ENCODE measurements at regions not wholly inside any gene's neighbourhood (a gene's known extent, or its start where the extent isn't known, plus 50 kb on each side); places are given as distances from the start of the nearest gene placed in this dataset.
A peak's percentile ranks its signal among the peaks of the same experiment; 100 is the strongest.

DNA sequence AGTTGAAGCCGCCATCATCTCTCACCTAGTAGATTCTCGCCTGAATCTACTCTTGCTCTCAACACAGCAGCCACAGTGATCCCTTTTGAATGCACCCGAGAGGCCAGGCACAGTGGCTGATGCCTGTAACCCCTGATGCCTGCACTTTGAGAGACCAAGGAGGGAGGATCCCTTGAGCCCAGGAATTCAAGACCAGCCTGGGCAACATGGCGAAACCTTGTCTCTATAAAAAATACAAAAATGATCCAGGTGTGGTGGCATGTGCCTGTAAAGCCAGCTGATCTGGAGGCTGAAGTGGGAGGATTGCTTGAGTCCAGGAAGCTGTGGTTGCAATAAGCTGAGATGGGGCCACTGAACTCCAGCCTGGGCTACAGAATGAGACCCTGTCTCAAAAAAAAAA lies 60.3 kb upstream of the EML4 start:
- no peak for DNase-seq (ENCODE audit: low read depth)

DNA sequence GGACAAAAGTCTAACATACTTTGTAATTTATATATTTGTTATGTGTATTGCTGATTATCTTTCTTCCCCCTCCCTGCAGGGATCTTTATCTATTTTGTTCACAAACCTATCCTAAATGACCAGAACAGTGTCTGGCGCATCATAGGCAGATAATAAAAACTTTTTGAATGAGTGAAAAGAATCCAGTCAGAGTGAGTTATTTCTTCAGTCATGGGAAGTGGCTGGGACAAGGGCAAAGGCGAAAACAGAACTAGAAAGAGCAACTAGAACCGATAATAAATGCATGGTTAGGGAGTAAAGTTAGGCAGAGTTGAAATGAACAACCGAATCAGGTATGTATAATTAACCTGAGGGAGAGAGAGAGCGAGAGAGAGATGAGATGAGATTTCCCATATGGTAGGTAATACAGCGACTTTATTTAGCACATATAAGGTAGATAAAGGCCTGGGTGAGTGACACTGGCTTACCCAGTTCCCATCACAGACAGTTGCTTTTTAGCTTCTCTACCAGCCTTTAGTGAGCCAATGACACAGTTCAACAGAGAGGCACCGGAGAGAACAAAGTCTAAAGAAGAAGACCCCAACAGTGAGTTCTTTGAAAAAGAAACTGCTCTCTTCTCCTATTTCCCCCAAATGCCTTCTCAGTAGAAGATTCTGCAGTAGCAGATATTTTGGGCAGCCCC lies 59.1 kb upstream of the EML4 start:
- no peak for DNase-seq (ENCODE audit: low read depth)

DNA sequence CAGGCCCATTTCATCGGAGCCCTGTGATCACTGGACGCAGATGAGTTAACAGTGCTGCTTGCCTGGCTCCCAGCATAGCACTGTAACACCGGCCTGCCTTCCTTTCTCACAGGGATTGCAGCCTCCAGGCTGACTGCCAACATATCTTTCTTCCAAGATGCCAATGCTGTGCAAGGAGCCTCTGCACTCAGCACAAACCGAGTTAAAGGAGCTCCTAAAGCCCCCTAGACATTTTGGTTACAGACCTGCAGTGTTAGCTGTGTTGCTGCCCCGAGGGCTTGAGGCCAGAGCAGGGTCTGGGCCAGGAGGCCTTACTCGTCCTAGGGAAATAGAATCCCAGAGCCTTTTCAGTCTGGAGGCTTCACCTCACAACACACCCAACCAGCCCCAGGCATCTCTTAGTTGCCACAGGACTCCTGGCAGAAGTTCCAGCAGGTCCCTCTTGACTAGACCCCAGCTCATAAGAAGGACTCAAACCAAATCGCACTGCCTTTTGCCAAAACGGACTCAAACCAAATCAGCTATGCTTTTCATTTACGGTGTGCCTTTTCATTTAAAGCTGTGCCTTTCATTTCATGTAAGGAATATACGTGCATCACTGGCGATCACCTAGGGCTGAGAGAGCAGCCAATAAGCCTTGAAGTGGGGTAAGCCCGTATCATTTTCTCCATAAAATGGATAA lies 58.4 kb upstream of the EML4 start:
- peak; percentile 68 for DNase-seq (ENCODE audit: low read depth)

- DNase-seq (ENCODE audit: low read depth): no peak
These were observed 56.7 kb upstream of the EML4 start for GRCh38 chr2:42112418-42112817.

DNA sequence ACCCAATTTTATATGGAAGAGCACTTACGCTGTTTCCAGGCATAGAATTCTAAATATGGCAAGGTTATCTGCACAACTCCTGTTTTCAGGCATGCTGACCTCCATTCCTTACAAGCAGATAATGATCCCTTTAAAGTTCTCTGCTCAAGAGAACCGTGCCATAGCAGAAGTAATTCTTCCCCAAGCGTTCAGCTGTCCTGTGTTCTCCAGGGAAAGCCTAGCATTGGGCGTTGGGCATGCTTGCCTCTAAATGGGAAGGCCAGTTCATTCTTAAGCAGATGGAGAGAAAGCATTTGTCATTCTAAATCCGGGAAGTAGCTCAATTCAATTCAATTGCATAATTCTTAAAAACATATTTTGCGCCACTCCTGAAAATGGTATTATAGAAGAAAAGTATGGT lies 55.7 kb upstream of the EML4 start:
- no peak for DNase-seq (ENCODE audit: low read depth)

DNA sequence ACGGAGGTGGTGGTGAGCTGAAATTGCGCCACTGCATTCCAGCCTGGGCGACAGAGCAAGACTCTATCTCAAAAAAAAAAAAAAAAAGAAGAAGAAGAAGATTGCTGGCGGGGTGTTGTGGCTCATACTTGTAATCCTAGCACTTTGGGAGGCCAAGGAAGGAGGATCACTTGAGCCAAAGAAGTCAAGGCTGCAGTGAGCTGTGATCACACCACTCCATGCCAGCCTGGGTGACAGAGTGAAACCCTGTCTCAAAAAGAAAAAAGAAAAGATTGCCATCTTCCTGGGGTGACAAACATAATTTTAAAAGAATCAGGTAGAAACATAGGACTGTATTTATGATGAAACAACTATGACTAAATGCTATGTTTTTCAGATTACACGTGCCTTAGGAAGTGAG lies 55.1 kb upstream of the EML4 start:
- no peak for DNase-seq (ENCODE audit: low read depth)

DNA sequence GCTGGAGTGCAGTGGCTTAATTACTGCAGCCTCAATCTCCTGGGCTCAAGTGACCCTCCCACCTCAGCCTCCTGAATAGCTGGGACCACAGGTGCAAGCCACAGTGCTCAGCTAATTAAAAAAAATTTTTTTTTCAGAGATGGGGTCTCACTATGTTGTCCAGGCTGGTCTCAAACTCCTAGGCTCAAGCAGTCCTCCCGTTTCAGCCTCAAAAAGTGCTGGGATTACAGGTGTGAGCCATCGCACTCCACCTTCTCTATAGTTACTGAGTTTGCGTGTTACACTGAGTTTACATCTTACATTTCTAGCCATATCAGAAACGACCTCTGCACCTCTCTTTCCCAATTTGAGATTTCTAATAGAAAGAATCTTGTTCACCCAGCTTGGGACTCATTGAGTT lies 53.6 kb upstream of the EML4 start:
- DNase-seq (ENCODE audit: low read depth): no peak

DNA sequence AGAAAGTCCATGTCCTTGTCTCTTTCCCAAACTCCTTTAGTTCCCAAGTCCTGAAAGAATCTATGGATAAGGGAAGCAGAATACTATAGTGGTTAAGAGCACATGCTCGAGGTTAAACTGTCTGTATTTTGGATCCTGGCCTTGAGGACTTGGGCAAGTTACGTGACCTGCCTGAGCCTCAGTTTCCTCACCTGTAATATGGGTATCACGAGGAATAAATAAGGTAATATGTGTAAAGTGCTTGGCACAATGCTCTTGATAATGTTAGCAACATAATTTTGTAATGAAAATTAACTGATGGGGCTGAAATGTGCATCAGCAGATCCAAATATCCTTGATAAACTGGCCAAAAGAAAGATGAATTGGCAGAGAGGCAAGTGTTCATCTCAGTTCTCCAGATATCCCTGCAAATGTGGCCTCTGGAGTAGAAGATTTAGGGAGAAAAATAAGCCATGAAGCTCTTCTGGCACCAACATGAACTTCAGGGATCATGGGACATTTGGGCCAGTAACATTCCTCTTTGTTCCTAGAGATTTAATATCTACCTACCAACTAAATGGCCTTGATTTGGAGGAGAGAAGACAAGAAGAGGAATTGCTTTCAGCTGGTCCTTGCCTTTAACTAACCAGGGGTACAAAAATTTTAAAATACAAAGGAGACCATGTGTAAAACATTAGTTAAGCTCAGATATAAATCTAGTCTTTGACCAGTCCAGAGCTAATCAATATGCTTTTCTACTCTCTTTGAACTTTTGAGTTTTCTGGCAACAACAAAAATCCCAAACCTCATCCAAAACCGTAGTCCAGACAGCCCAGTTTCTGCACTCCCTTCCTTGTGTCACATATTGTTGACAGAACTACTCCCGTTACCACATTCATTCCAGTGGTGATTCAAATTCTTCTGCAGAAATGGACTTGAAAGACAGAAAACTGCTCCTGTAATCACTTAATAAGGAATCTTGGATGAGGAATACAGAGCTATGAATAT lies 52.7 kb upstream of the EML4 start:
- peak; percentile 72 for DNase-seq (ENCODE audit: low read depth)

DNA sequence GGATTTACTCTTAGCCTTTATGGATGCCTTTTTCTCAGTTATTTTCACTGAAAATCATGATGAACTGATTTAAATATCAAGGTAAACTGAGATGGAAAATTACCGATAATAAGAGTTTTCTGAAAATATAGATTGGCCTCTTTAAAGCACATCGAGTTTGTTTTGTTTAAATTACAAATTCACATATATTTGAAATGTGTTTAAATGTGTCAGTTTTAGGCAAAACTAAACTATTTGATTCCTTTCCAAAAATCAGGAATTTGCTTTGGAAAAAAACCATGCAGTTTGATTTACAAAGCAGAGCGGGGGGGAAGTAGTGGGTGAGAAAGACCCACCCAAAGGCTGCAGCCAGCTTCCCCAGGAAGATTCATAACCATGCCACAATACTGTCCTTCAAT lies 52.0 kb upstream of the EML4 start:
- no peak for DNase-seq (ENCODE audit: low read depth)

DNA sequence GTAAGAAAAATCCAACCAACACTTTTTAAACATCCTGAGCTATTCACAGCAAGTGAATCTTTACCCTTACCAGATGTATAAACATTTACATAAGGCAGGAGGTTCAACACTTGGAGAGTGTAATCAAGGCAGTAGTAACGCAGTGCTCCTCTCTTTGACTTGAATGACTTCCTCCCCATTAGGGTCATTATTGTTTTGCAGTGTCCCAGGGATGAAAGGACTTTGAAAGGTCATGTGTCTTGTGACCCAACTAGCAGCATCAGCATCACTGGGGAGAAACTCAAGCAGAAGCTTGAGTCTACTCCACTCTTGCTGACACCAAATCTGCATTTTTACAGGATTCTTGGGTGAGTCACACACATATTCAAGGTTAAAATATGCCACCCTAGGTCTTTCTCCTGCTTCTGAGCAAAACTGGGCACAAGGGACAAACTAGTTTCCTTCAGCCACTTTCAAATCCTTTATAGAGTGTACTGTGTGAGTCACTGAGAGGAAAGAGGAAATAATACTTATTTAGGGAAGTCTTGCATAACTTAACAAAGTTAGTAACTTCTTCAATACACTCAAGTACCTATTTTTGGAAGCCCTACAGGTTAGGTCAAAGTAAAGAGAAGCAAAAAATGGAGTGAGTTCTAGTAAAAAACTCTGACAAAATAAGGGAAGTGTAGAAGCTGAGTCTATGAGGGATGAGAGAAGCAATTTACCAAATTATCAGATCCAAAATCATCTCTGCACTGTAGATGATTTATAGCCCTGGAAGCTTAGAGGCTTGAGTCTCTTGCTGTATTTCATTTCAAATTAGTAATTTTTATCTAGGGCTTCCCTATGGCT lies 51.0 kb upstream of the EML4 start:
- DNase-seq (ENCODE audit: low read depth): peak; percentile 71

DNA sequence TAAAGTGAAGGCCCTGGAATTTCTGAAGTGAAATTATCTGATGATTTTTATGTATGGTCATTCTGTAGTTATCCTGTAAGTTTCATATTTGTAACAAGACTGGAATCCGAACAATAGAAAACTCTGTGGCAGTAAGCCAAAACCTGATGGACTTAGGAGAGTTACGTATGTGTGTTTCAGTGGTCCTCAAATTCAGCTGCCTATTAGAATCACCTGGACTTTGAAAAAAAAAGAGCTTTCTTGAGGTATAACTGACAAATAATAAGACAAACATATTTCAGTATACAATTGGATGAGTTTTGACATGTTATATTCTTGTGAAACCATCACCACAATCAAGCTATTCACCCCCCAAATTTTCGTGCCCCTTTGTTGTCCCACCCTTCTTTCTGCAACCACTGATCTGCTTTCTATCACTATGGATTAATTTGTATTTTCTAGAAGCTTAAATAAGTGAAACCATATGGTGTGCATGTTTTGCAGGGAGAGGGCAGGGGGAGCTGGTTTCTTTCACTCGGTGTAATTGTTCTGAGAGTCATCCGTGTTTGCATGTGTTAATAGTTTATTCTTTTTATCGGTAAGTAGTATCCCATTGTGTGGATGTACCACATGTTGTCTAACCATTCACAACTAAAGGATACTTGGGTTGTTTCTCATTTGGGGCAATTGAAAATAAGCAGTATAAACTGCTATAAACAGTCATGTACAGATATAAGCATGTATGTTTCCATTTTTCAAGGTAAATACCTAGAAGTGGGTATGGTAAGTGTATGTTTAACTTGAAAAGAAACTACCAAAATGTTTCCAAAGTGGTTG lies 50.2 kb upstream of the EML4 start:
- DNase-seq (ENCODE audit: low read depth): no peak

All from fibroblast of gingiva (primary cell).